NOMO-1 treated with DMSO at 0.1 percent for 48 hours (cell line): ENCODE measurements at regions not wholly inside any gene's neighbourhood (a gene's known extent, or its start where the extent isn't known, plus 50 kb on each side); places are given as distances from the start of the nearest gene placed in this dataset.

Source experiments
- DNase-seq: peaks from one replicate; lab custom pipeline; 2025; ENCODE audit not compliant: unreplicated experiment; lab: John Stamatoyannopoulos, UW

DNA sequence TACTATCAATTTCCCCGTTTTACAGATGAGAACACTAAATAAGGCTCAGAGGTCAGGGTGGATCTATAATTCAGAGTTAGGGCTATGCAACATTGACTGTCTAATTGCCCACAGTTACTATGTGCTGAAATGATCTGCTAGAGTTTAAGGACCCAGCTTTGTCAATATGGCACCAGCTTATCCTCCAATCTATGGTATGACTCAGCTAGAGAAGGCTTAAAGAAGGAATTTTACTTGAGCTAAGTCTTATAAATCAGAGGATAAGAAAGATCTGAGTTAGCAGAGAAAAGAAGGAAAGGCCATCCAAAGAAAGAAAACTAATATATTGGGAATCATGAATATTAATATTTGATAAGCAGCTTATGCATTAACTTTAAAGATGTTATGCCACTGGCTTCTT, 78.1 kb downstream of the ASB9 start:
- no peak for DNase-seq

DNA sequence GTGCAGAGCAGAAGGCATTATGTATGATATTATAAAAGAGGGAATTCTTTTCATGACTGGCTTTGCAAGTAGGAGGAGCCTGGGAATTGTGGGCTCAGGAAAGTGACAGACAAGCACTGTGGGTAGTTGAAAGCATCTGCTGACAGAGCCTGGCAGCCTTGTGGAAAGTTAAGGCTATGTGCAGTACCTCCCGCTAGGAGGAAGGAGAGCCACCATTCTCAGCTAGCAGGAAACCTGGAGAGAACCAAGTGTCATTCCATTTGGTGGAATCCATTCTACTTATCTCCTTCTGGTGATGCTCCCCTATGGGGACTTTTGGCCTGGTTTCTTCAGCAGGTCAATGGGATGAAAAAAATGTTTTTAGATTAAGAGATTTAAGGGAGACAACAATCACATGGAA, 81.8 kb downstream of the ASB9 start:
- no peak for DNase-seq

DNA sequence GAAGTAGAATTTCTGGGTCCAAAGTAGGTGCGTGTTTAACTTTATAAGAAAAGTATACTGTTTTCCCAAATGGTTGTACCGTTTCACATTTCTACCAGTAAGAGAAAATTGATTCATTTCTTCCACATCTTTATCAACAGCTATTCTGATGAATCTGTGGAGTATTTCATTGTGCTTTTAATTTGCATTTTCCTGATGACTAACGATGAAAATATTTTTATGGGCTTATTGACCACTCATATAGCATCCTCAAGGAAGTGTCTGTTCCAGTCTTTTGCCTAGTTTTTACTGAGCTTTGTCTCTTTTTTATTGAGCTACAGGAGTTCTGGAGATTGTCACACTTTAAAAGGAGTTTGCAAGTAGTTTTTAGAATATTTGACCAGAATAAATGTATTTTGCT, 92.6 kb downstream of the ASB9 start:
- no peak for DNase-seq

DNA sequence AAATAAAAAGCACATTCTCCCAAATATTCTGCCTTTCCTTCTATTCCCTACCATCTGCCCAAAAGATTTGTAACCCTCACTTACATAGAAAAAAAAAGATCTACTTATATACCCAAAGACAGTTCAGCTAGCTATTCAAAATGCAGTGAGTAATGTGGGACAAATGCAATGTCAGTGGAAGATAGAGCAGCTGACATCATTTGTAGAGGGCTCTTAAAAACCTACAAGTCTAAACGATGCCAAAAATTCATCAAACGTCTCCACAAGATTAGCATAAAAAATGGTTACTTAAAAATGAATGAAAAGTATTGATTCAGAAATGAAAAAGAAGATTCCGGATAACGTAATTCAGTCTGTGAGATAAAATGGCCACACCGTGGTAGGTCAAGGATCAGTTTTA, 96.5 kb downstream of the ASB9 start:
- no peak for DNase-seq

DNA sequence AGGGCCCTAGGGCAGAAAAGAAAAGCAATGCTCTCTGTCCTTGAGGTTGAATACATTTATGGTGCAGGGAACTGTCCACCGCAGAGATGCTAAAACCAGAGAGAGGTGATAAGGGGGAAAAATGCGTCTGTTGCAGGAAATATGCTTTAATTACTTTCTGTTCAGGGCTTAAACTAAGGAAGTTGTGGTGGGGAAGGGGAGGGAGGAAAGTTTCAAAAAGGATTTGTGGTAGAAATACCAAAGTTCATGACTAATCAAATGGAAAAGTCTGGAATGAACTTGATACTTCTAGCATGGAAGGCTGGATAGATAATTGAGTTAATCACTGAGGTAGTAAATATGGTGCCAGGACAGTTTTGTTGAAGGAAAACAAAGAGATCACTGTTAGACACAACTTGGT, 99.0 kb downstream of the ASB9 start:
- no peak for DNase-seq

DNA sequence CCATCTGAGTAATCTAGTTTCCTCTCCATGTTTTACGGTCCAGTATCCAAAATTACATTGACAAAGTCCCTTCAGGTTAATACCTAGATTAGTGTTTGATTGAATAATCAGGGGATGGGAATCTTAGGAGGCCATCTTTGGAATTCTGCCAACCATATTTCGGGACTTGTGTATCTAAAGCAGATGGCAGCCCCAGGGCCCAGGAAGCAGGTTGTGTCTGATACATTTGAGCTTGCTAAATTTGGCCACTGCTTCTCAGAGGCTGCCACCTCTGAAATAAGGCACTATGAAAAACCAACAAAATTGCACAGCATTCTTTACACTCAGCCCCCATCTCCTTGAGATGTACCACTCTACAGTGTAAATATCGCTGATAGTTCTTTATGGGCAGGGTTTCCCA, 102.1 kb downstream of the ASB9 start:
- DNase-seq, result no peak

DNA sequence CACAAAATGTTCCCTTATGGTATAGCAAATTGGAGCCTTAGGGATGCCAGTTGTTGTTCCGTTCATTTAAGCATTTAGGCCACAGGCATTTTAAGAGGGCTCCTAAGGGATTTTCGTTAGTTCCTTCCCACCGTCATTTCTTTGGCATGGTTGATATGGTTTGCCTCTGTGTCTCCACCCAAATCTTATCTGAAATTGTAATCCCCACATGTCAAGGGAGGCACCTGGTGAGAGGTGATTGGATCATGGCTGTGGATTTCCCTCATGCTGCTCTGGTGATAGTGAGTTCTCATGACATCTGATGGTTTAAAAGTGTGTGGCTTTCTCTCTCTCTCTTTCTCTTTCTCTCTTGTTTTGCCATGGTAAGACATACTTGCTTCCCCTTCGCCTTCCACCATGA, 104.1 kb downstream of the ASB9 start:
- no peak for DNase-seq

DNA sequence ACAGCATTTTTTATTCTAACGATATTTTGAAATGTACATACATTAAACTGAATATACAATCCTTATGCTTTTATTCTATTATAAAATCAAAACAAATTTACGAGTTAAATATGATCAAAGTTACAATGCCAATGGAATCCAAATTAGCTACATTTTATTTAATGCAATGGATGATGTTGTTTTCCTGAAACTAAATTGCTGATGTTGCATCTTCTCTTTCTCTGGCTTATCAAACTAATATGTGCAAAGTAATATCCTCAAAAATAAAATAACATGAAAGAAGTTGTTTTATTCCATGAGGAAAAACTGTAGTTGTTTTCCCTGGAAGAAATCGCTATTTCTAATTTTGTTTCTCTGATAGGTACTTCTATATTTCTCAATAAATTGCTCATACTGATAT, 106.8 kb downstream of the ASB9 start:
- no peak for DNase-seq

DNA sequence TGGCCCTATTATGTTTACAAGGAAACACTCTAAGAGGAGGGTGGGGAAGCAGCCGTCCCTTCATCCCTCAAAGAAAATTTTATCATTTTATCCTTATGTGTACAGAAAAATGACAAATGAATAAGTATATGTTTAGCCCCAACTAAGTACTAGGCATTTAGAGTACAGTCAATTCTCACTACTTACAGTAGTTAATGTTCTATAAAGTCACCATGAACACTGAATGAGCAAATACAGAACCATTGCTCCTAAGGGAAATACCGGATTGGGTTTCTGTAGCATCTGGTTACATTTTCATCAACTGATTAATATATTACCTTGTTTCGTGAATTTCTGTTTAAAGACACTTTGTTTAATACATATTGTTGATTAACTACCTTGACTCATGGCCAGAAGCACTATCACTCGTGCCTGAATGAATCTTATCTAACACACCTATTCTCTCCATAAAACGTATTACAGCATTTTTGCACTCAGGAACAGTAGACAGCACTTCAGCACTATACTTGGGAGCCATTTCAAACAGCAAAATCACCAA, 109.3 kb downstream of the ASB9 start:
- DNase-seq, result no peak

DNA sequence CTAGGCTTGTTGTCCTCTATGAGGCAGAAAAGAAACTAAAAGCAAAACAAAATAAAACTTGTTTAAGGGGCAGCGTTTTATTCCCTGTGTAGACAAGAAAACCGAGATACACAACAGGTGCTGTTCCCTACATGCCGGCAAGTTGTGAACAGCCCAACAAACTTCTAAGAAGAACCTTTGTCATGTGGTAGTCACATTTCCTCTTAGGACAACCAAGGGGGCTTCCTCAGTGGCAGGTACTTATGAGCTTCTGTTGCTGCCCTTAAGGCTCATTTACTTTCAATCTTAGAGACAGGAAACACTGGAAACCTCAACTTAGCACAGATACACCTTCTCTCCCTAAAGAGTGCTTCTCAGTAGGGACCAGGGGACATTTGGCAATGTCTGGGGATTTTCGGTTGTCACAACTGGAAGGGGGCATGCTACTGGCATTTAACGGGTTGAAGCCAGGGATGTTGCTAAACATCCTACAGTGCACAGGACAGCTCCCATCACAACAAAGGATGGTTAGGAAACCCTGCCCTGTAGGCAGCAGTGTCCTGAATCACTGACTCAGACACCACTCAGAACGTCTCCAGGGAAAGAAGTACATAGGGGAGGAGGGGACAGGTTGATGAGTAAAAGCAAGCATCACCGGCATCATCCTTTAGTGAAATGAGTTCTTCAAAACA, 111.0 kb downstream of the ASB9 start:
- DNase-seq, result no peak

DNA sequence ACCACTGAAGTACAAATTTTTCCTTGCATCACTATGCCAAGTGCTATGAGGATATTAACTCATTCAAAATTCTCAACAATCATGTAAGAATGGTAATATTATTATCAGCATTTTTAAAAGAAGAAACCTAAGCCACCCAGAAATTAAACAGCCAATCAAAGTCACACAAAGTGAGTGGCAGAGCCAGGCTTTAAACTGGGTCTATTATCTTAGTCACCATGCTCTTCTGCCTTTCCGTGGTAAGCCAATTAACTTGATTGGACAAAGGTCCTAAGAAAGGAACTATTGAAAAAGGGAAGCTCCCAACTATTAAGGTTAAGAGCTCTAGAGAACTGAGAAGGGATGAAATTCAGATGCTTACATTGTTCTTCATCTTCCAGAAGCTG, 111.5 kb downstream of the ASB9 start:
- DNase-seq, result no peak

DNA sequence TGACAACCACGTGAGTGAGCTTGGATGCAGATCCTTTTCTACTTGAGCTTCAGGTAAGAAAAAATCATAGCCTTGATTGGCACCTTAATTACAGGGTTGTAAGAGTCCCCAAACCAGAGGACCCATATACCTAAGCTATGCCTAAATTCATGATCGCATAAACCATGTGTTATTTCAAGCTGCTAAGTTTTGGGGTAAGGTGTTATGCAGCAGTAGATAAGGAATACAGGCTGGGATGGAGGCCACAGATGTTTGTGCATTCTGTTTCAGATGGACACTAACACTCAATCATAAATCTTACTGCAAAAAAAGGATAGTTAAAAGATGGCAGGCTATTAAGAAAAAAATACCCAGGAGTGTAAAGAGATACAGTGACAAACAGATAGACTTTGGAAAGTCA, 112.3 kb downstream of the ASB9 start:
- no peak for DNase-seq

DNA sequence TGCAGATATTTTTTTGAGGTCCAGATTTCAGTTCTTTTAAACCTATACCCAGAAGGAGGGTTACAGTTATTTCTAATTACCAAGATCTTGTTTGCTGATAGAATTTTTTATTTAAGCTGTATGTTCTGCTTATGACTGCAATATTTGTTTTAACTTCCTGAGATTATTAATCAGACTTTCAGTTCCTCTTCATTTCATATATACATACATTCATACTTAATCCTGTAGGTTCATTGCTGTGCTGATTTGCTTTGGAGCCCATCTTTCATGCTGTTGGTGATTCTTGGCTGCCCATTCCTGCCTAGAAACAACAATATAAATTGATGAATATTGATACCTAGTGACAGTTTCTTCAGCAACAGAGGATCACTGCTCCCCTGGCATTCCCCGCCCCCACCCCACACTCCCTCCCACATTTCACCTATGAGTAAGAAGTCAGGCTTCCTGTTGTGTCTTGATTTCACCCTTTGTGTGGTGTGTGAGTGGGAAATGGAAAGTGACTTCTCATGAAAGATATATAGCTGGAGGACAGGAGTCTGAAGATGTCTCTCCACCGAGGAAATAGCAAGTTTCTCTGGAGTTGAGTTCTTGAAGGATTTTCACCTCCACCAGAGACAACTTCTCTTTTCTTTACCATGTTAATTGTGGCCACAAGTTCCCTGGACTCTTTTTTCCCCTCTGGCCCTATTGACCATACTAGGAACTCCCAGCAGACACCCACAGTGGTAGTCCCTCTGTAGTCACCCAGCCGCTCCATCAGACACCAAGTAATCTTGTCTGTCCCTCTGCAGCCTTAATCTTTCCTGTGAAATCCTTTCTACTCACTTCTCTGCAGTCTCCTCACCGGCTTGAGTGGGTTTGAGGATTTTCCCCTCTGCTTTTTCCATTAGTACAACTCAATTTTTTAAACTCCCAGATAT, 118.4 kb downstream of the ASB9 start:
- DNase-seq, result no peak

DNA sequence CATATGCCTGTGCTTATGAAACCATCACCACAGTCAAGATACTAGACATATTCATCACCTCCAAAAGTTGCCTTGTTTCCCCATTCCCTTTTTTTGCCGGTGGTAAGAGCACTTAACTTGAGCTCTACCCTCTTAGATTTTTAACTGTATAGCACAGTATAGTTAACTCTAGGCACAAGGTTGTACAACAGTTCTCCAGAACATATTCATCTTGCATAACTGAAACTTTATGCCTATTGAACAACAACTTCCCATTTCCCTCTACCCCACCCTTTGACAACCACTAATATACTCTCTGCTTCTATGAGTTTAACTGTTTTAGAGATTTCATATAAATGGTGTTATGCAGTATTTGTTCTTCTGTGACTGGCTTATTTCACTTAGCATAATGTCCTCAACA, 119.3 kb downstream of the ASB9 start:
- DNase-seq, result peak; percentile 39

DNA sequence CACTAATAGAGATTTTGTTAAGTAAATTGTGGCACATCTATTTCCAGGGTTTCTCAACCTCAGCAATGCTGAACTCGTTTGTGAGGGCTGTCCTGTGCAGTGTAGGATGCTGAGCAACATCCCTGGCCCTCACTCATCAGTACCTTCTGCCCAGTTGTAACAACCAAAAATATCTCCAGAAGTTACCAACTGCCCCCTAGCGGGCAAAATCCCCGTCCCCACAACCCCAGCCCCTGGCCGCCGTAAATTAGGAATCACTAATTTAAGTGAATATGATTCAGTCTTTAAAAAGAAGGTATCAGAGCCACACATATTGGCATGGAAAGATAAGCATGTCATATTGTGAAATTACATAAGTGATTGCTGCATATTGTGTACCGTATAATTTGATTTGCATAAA, 123.4 kb downstream of the ASB9 start:
- no peak for DNase-seq

DNA sequence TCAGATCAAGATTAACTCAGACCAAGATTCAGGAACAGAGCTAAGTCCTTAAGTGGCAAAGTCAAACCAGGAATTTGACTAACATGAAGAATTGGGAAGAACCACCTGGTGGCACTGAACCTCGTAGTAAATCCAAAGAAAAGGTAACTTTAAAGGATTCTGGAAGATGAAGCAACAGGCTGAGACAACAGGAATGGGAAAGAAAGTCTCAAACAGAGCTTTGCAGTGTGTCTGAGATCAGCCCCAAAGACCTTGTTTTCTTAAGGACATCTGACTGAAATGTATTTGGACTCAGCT, 126.1 kb downstream of the ASB9 start:
- no peak for DNase-seq

DNA sequence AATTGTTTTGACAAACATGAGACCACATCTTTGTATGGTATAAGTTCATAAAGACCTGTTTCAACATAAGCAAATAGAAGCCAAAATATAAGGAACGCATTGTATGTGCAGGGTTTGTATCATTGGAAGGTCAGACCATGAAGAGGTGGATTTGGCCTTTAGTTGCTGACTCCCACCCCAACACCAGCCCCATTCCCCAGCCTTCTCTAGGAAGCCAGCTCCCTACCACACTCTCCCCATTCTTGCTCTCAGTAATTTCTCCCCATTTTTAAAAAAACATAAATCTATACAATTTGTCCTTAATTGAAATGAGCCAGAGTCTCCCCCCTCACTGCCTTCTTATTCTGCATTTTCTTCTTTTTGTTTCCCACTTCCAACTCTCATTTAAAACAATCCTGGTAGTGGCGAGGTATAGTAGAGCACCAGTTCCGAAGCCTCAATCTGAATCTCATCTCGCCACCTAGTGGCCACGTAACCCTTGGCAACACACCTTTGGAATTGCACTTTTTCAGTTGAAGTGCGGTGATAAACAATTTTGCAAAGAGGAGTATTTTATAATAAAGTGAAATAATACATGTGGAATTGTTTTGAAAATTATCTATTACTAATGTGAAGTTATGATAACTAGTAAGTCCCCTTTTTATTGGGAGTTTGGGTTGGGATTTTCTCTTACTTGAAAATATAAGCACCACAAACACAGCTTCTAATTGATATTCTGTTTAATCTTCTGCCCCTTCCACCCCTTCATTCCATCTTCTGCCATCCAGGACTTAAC, 126.6 kb downstream of the ASB9 start:
- DNase-seq, result peak; percentile 20

DNA sequence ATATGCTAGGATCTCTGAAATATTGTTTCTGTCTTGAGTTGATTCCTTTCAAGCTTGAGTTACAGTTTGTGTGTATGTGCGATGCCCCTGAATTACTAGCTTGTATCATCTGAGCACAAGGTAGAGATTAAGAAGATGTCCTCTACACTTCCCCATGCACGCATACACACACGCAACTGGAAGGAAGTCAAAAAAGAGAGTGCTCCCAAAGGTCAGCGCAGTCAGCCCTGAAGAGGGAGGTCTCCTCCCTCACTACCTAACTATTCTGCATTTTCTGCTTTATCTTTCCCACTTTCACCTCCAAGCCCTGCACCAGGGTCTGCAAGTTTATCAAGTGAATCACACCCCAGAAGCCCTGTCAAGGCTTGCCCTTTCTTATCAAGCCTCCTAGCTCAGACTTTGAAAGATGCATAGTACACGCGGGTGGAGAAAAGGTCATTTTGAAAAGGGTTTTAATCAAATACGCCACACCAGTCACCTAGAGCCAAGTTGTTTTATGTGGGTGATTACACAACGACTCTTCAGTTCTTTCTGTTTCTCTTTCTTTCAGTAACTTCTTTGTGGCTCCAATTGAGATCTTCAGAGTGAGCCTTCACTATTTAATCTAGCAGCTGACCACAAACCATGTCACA, 127.7 kb downstream of the ASB9 start:
- peak; percentile 21 for DNase-seq

DNA sequence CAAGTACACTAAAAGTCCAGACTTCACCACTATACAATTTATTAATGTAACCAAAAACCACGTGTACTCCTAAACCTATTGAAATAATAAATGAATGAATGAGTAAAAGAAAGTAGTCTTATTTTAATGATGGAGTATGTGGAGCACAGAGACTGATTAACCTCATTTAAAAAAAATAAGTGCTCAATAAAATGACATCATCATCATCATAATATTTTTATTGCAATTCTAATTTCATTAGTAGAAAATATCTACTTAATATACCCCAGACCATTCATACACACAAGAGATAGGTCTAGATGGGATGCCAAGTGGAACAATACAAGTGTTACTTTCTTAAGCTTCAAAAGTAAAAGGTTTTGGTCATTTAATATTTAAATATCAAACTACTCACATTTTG, 133.1 kb downstream of the ASB9 start:
- no peak for DNase-seq

DNA sequence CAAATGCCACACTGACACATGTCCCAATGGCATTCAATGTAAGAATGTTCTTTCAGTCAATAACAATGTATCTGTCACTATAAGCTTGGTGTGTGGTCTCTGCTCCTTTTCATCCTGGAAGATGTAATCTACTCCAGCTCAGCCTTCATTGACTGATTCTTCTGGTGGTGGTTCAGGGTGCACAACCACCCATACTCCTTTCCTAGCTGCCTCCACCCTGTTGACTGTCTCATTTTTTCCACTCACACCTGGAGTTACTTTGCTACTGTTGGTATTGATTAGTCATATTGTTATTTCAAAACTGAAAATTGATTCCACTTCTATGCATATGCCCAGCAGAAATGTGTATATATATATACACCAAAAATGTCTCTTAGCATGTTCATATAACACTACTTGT, 140.5 kb downstream of the ASB9 start:
- DNase-seq, result no peak

DNA sequence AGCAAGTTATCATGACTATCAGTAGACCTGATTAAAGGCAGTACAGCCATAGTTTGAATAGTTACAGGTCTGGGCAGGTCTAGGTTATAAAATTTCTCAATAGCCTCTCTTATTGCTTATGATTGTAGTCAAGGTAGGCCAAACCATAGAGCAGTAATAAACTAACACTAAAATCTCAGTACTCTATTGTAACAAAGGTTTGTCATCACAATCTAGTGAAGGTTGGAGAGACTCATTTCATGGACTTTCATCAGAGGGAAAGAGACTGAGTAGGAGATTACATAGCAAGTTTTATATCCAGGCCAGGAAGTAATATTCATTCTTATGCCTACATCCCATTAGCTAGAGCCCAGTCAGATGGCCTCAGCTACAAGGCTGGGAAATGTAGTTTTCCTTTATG, 141.0 kb downstream of the ASB9 start:
- no peak for DNase-seq
